RWPE1 (cell line): ENCODE measurements at regions not wholly inside any gene's neighbourhood (a gene's known extent, or its start where the extent isn't known, plus 50 kb on each side); places are given as distances from the start of the nearest gene placed in this dataset.

ENCODE experiments used
- CTCF ChIA-PET: fragments of 350-600 bp; sonication (Branson Sonifier 250); formaldehyde crosslinking; extraction: SDS; loops from one replicate; lab custom pipeline; 2021; lab: Yijun Ruan, JAX
- POLR2A ChIA-PET: fragments of 400-600 bp; formaldehyde crosslinking; extraction: SDS; loops from one replicate; lab custom pipeline; 2020; ENCODE audit warnings: antibody characterized with exemption; ENCODE audit not compliant: low non-redundant PET; lab: Yijun Ruan, JAX
- DNase-seq: peaks from one replicate; pipeline ENCODE4 v3.0.0; 2012; ENCODE audit warnings: low spot score
- H3K27ac ChIP-seq: fragments of 450-650 bp; 2 replicates; pipeline ENCODE4 v1.5.1; 2017
- CTCF ChIP-seq: fragments of 450-650 bp; conservative IDR thresholded peaks from 2 replicates; pipeline ENCODE4 v1.5.1; 2017; ENCODE audit warnings: low read depth, mild to moderate bottlenecking

DNA sequence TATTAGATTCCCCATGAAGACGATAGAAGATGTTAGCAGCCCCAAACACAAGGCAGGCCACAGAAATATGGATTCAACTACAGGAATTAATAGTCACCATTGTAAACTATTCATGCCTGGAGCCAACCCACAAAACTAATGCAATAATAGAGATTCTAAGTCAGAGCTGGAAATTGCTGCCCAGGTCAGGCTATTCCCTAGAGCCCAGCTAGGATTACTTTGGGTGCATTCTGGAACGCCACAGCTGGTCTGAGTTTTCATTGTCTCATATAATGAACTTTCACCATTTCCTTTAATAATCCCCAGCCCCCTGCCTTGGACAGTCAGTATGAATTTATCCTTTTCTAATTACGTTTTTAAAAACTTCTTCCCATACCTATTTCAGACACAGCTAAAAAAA lies 252.6 kb downstream of the PAPSS1 start:
- no peak for DNase-seq
- ChIA-PET POLR2A (no interaction called here), CTCF (interaction anchor here (0.6 kb wide), 3 partner anchors 23 to 403 kb away, joined by 3 to 4 read pairs (median 3); no protein-coding TSS in a partner anchor)
- no peak overlapping the region for H3K27ac ChIP-seq
- no peak for TF ChIP-seq CTCF

GRCh38 chr4:107458194-107458593 lies 261.8 kb downstream of the PAPSS1 start:
- no peak for DNase-seq
- TF ChIP-seq CTCF: no peak
- H3K27ac ChIP-seq: no peak overlapping the region
- CTCF ChIA-PET: interaction anchor here (0.6 kb wide), 1 partner anchor 352 kb away, joined by 3 read pairs; no protein-coding TSS in a partner anchor
- POLR2A ChIA-PET: no interaction called here

GRCh38 chr4:107453987-107454386 lies 266.0 kb downstream of the PAPSS1 start:
- no peak for TF ChIP-seq CTCF
- DNase-seq: no peak
- POLR2A ChIA-PET: no interaction called here
- CTCF ChIA-PET: no interaction called here
- H3K27ac ChIP-seq: no peak overlapping the region

GRCh38 chr4:107452717-107453630 lies 267.1 kb downstream of the PAPSS1 start:
- CTCF ChIA-PET: no interaction called here
- POLR2A ChIA-PET: no interaction called here
- H3K27ac ChIP-seq: no peak overlapping the region
- DNase-seq: no peak
- no peak for TF ChIP-seq CTCF

- CTCF ChIA-PET: no interaction called here
- no peak overlapping the region for H3K27ac ChIP-seq
- TF ChIP-seq CTCF: no peak
- POLR2A ChIA-PET: no interaction called here
- no peak for DNase-seq
Measured at GRCh38 chr4:107449611-107450369, 270.2 kb downstream of the PAPSS1 start.

DNA sequence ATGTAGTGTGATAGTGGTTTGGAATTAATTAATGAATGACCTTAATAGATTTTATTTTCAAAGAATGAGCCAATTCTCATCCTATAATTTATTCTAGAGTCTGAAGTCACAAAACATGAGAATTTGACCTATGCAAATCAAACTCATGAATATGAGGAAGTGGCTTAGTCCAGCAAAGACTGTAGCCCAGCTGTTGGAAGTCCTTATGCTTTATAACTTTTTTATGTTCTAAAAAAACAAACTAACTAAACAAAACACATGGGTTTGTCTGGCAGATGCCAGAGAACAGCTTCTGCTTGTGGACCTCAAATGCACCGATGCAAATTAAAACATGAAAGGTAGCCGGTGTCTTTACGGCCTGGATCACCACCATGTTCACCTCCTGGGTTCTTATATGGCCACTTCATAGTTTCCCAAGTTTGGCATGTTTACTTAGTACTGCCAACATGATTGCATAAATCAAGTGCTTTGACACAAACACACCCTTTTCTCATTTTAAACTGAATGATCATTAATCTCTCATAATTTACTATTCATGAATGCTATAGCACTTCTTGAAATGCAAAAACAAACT lies 277.4 kb downstream of the PAPSS1 start:
- TF ChIP-seq CTCF: no peak
- POLR2A ChIA-PET: no interaction called here
- CTCF ChIA-PET: no interaction called here
- no peak for DNase-seq
- no peak overlapping the region for H3K27ac ChIP-seq
